Panc1 (cell line): ENCODE measurements at regions not wholly inside any gene's neighbourhood (a gene's known extent, or its start where the extent isn't known, plus 50 kb on each side); places are given as distances from the start of the nearest gene placed in this dataset.

ENCODE experiments used
- ATAC-seq: fragments of 200-7000 bp; cut with Tn5 transposase; 2 replicates; pipeline ENCODE4 v1.9.1; 2020; ENCODE audit warnings: mild to moderate bottlenecking, moderate library complexity
- BruUV-seq: library from RNA; stranded (reverse); fragments of 400-500 nt; replicated peaks from 2 replicates; lab custom pipeline; 2021; lab: Mats Ljungman, UMichigan
- CTCF ChIA-PET: fragments of 300-600 bp; sonication (Branson Sonifier 250); formaldehyde crosslinking; loops from one replicate; lab custom pipeline; 2022; ENCODE audit warnings: antibody characterized with exemption; lab: Charles Lee
- POLR2A ChIA-PET: fragments of 300-600 bp; sonication (Branson Sonifier 250); formaldehyde crosslinking; loops from one replicate; lab custom pipeline; 2022; ENCODE audit warnings: antibody characterized with exemption; lab: Charles Lee
- DNase-seq: peaks from one replicate; pipeline ENCODE4 v3.0.0-alpha.2; 2010; ENCODE audit warnings: low read depth, low spot score
- H3K27ac ChIP-seq: 2 replicates; pipeline ENCODE4 v1.5.1; 2011; ENCODE audit warnings: mild to moderate bottlenecking, low read length, inconsistent platforms
- H3K27me3 ChIP-seq: fragments of 200-500 bp; sonication (Bioruptor generic); 2 replicates; pipeline ENCODE4 v1.6.0; 2014; ENCODE audit warnings: low read length, inconsistent platforms; ENCODE audit not compliant: control insufficient read depth, insufficient read depth
- H3K36me3 ChIP-seq: fragments of 200-500 bp; sonication (Bioruptor generic); 2 replicates; pipeline ENCODE4 v1.5.1; 2014; ENCODE audit warnings: inconsistent platforms, mild to moderate bottlenecking, low read length, moderate library complexity; ENCODE audit not compliant: control insufficient read depth, insufficient read depth
- H3K4me1 ChIP-seq: 2 replicates; pipeline ENCODE4 v1.5.1; 2011; ENCODE audit warnings: inconsistent platforms, mild to moderate bottlenecking, low read length, moderate library complexity; ENCODE audit not compliant: control insufficient read depth, insufficient read depth
- H3K4me3 ChIP-seq, 2 experiments: 2 replicates each; pipeline ENCODE4 v1.5.1; 2011 to 2012; ENCODE audit warnings: low read depth in 2 of 2, low read length in 2 of 2, mild to moderate bottlenecking in 2 of 2, inconsistent platforms in 1 of 2, moderate library complexity in 1 of 2
- H3K9me3 ChIP-seq: fragments of 200-500 bp; sonication (Bioruptor generic); 2 replicates; pipeline ENCODE4 v1.5.1; 2014; ENCODE audit warnings: low read depth, mild to moderate bottlenecking, inconsistent platforms, low read length, moderate library complexity; ENCODE audit not compliant: control insufficient read depth, insufficient read depth
- POLR2AphosphoS5 ChIP-seq: IDR thresholded peaks from 2 replicates; pipeline ENCODE4 v1.6.1; 2012; ENCODE audit warnings: mild to moderate bottlenecking, low read depth, low read length, moderate library complexity
- SIN3A ChIP-seq: IDR thresholded peaks from 2 replicates; pipeline ENCODE4 v1.6.1; 2012; ENCODE audit warnings: low read depth, mild to moderate bottlenecking, low read length, moderate library complexity, borderline replicate concordance; ENCODE audit not compliant: insufficient read depth
- TCF7L2 ChIP-seq: IDR thresholded peaks from 2 replicates; pipeline ENCODE4 v1.6.1; 2011; ENCODE audit warnings: mild to moderate bottlenecking, low read depth, low read length, inconsistent platforms
- in situ Hi-C: cut with HindIII; loops from 2 replicates; pipeline ENCODE4 v1.10.0; 2016; ENCODE audit warnings: low sequenced_read_pairs, low pct_unique_long_range_greater_than_20kb
- intact Hi-C: fragments of 100-400 bp; cut with micrococcal nuclease; formaldehyde crosslinking; loops from one replicate; pipeline ENCODE4 v1.10.0; 2022; ENCODE audit not compliant: unreplicated experiment
- TF ChIP-seq, protein P1 (sequence below), 2 experiments: IDR thresholded peaks; 2 replicates each; pipeline ENCODE4 v1.6.1; 2011 to 2012; ENCODE audit warnings: low read depth in 2 of 2, control low read depth in 1 of 2, low read length in 1 of 2, mild to moderate bottlenecking in 1 of 2, moderate library complexity in 1 of 2; ENCODE audit not compliant: insufficient read depth in 1 of 2
- TF ChIP-seq, protein P2 (sequence below): fragments of 450-650 bp; IDR thresholded peaks from 2 replicates; pipeline ENCODE4 v1.5.1; 2017; ENCODE audit warnings: mild to moderate bottlenecking

DNA sequence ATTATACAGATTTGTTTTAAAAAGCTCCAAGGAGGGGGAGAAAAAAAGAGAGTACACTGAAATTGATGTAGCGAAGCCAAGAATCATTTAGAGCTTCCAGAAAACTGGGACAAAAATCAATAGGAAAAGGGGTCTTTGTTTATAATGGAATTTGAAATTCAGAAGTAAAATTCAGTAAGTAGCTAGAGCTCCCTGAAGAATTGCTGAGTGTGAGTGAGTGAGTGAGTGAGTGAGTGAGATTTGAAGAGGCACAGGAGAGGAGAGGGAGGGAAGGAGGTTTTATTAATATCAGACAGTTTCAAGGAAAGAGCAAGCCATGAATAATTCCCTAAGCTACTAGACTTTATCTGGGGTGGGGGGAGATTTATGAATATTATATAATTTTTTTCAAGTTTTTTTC lies 60.7 kb upstream of the ARHGAP28 start:
- Histone ChIP-seq H3K36me3 (no peaks in the 10 kb centered on the region), H3K4me3 (no peak overlapping the region), H3K9me3 (no peaks in the 10 kb centered on the region), H3K27ac (no peak overlapping the region), H3K4me1 (no peaks in the 10 kb centered on the region), H3K27me3 (no peaks in the 10 kb centered on the region)
- CTCF ChIA-PET: no interaction called here
- TF ChIP-seq, protein P1, sequence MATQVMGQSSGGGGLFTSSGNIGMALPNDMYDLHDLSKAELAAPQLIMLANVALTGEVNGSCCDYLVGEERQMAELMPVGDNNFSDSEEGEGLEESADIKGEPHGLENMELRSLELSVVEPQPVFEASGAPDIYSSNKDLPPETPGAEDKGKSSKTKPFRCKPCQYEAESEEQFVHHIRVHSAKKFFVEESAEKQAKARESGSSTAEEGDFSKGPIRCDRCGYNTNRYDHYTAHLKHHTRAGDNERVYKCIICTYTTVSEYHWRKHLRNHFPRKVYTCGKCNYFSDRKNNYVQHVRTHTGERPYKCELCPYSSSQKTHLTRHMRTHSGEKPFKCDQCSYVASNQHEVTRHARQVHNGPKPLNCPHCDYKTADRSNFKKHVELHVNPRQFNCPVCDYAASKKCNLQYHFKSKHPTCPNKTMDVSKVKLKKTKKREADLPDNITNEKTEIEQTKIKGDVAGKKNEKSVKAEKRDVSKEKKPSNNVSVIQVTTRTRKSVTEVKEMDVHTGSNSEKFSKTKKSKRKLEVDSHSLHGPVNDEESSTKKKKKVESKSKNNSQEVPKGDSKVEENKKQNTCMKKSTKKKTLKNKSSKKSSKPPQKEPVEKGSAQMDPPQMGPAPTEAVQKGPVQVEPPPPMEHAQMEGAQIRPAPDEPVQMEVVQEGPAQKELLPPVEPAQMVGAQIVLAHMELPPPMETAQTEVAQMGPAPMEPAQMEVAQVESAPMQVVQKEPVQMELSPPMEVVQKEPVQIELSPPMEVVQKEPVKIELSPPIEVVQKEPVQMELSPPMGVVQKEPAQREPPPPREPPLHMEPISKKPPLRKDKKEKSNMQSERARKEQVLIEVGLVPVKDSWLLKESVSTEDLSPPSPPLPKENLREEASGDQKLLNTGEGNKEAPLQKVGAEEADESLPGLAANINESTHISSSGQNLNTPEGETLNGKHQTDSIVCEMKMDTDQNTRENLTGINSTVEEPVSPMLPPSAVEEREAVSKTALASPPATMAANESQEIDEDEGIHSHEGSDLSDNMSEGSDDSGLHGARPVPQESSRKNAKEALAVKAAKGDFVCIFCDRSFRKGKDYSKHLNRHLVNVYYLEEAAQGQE (IDR thresholded peaks at IDR 0.05; ENCODE audit: insufficient read depth in 1 of 2, low read depth in 2 of 2, low read length in 1 of 2): no peak
- TF ChIP-seq POLR2AphosphoS5 (no peak), SIN3A (no peak), TCF7L2 (no peak)
- TF ChIP-seq, protein P2, sequence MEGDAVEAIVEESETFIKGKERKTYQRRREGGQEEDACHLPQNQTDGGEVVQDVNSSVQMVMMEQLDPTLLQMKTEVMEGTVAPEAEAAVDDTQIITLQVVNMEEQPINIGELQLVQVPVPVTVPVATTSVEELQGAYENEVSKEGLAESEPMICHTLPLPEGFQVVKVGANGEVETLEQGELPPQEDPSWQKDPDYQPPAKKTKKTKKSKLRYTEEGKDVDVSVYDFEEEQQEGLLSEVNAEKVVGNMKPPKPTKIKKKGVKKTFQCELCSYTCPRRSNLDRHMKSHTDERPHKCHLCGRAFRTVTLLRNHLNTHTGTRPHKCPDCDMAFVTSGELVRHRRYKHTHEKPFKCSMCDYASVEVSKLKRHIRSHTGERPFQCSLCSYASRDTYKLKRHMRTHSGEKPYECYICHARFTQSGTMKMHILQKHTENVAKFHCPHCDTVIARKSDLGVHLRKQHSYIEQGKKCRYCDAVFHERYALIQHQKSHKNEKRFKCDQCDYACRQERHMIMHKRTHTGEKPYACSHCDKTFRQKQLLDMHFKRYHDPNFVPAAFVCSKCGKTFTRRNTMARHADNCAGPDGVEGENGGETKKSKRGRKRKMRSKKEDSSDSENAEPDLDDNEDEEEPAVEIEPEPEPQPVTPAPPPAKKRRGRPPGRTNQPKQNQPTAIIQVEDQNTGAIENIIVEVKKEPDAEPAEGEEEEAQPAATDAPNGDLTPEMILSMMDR: no peak
- BruUV-seq: no TSS peak
- POLR2A ChIA-PET: no interaction called here
- ATAC-seq (no peak), DNase-seq (no peak)
- intact Hi-C loops: no loop called here
- in situ Hi-C loops: no loop called here

DNA sequence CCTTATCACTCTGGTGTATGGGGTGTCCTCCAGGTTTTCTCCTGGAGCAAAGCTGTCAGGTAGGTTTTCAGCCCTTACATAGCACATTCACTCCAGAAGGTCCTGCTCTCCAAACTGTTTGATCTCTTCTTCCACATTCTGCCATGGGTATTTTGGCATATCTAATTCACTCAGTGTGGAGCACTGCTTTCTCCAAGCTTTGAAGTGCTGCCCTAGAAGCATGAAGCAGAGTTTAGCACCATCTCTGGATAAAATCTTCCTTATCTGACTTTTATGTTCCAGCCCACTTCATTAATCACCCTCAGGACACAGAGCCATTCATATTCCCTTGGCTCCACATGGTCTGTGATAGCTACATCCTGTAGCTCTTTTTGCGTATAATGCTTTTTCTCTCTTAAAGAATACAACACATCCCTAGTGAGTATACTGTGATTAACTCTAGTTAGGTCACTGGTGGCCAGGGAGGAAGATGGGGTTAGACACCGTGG lies 56.7 kb upstream of the ARHGAP28 start:
- H3K9me3 ChIP-seq: no peaks in the 10 kb centered on the region
- ChIA-PET POLR2A (no interaction called here), CTCF (no interaction called here)
- in situ Hi-C loops: no loop called here
- no peaks in the 10 kb centered on the region for H3K4me1 ChIP-seq
- no peaks in the 10 kb centered on the region for H3K36me3 ChIP-seq
- H3K27me3 ChIP-seq: no peaks in the 10 kb centered on the region
- intact Hi-C loops: no loop called here
- TF ChIP-seq TCF7L2 (no peak), SIN3A (no peak), POLR2AphosphoS5 (no peak)
- TF ChIP-seq, protein P2: no peak
- TF ChIP-seq, protein P1 (IDR thresholded peaks at IDR 0.05; ENCODE audit: insufficient read depth in 1 of 2, low read depth in 2 of 2, low read length in 1 of 2): no peak
- no peak overlapping the region for H3K27ac ChIP-seq
- ATAC-seq (no peak), DNase-seq (no peak)
- no TSS peak for BruUV-seq
- no peak overlapping the region for H3K4me3 ChIP-seq
